Gastroesophageal sphincter (tissue), 3 donors: ENCODE measurements at regions not wholly inside any gene's neighbourhood (a gene's known extent, or its start where the extent isn't known, plus 50 kb on each side); places are given as distances from the start of the nearest gene placed in this dataset.

Source experiments
- CTCF ChIP-seq, 4 experiments: fragments of 200-600 bp in 2 of 4; fragments of 450-650 bp in 2 of 4; sonication (generic) in 1 of 4; IDR thresholded peaks; one replicate each; pipeline ENCODE4 v1.5.1; 2017 to 2019; ENCODE audit warnings: antibody characterized with exemption in 4 of 4, mild to moderate bottlenecking in 2 of 4, moderate library complexity in 2 of 4
- POLR2A ChIP-seq, 2 donors: fragments of 450-650 bp; IDR thresholded peaks; one replicate each; pipeline ENCODE4 v1.6.1; 2017; ENCODE audit warnings: antibody characterized with exemption in 2 of 2, mild to moderate bottlenecking in 2 of 2, moderate library complexity in 1 of 2

- TF ChIP-seq POLR2A (IDR thresholded peaks at IDR 0.05) (no peak), CTCF (IDR thresholded peaks at IDR 0.05) (no peak)
Measured at GRCh38 chr10:90560331-90560730, 297.5 kb downstream of the HTR7 start.
